GM12892 (cell line): ENCODE measurements at regions not wholly inside any gene's neighbourhood (a gene's known extent, or its start where the extent isn't known, plus 50 kb on each side); places are given as distances from the start of the nearest gene placed in this dataset.

Experiments used
- POLR2A ChIP-seq: IDR thresholded peaks from 2 replicates; pipeline ENCODE4 v1.6.1; 2011; ENCODE audit warnings: low read depth, low read length, control low read depth
- POLR2AphosphoS5 ChIP-seq: IDR thresholded peaks from 2 replicates; pipeline ENCODE4 v1.6.1; 2011; ENCODE audit warnings: low read depth, low read length, control low read depth
- TAF1 ChIP-seq: IDR thresholded peaks from 2 replicates; pipeline ENCODE4 v1.6.1; 2011; ENCODE audit warnings: low read depth, mild to moderate bottlenecking, control low read depth, low read length, borderline replicate concordance

DNA sequence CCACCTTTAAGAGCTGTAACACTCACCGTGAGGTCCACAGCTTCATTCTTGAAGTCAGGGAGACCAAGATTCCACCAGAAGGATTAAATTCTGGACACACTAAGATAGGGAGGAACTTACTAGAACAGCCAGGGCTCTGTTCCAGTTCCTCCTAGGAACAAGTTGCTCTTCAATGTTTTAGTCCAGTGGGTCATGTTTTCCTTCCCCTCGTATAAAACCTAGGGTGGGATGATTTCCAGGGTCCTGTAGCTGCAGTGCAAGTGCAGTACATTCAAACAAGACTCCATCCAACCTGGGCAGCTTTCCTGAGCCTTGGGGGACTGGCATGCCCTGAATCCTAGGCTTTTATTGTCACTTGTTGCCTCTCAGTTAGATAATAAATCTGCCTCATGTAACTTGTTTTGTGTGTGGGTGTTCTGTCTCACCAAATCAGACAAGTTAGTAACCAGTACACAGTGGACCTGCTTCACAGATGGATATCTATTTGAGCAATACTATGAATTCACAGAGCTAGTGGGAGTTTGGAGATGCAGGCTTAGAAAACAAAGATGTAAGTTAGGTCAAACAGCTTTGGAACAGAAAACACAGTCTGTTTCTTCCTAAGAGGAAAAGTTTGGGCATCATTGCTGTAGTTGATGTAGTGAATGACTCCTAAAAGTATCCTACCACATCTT is 405.6 kb downstream of the GABRG2 start:
- TF ChIP-seq POLR2A (no peak), POLR2AphosphoS5 (no peak), TAF1 (no peak)
